GM12878 (cell line): ENCODE measurements at regions not wholly inside any gene's neighbourhood (a gene's known extent, or its start where the extent isn't known, plus 50 kb on each side); places are given as distances from the start of the nearest gene placed in this dataset.

ENCODE experiments used
- ATAC-seq: fragments of 200-7000 bp; cut with Tn5 transposase; 3 replicates; pipeline ENCODE4 v1.9.1; 2020; ENCODE audit warnings: mild to moderate bottlenecking, moderate library complexity
- BruUV-seq: library from RNA; stranded (reverse); fragments of 400-500 nt; replicated peaks from 2 replicates; lab custom pipeline; 2021; lab: Mats Ljungman, UMichigan
- CTCF ChIA-PET: fragments of 300-600 bp; sonication (Branson Sonifier 250); formaldehyde crosslinking; extraction: SDS; loops from one replicate; lab custom pipeline; 2021; ENCODE audit warnings: inconsistent platforms; lab: Yijun Ruan, JAX
- POLR2A ChIA-PET: fragments of 350-600 bp; formaldehyde crosslinking; extraction: SDS; loops from one replicate; lab custom pipeline; 2021; ENCODE audit warnings: inconsistent platforms; lab: Charles Lee
- RAD21 ChIA-PET: fragments of 300-600 bp; sonication (Branson Sonifier 250); formaldehyde crosslinking; loops from one replicate; lab custom pipeline; 2023; ENCODE audit warnings: antibody characterized with exemption; ENCODE audit not compliant: unreplicated experiment; lab: Charles Lee
- SMC1A ChIA-PET: fragments of 300-600 bp; sonication (Branson Sonifier 250); formaldehyde crosslinking; loops from one replicate; lab custom pipeline; 2023; ENCODE audit not compliant: unreplicated experiment, uncharacterized antibody; lab: Charles Lee
- DNase-seq: peaks from one replicate; pipeline ENCODE4 v3.0.0-alpha.2; 2011; ENCODE audit warnings: low read depth, low spot score
- FAIRE-seq: peaks from 3 replicates; lab custom pipeline; 2011; peaks lifted over from hg19 to GRCh38; lab: Jason Lieb, UNC
- H2AFZ ChIP-seq: 2 replicates; pipeline ENCODE4 v1.6.0; 2011; ENCODE audit warnings: low read depth, low read length, control low read depth; ENCODE audit not compliant: control insufficient read depth
- H3K27ac ChIP-seq: 2 replicates; pipeline ENCODE4 v1.5.1; 2011; ENCODE audit warnings: control low read depth; ENCODE audit not compliant: control insufficient read depth, insufficient read depth
- H3K27me3 ChIP-seq, 2 experiments: replicated peaks in 1 of 2; 2 replicates each; pipeline versions ENCODE4 v1.6.0 to v1.6.1; 2011; ENCODE audit warnings: low read length in 1 of 2; ENCODE audit not compliant: control insufficient read depth in 2 of 2, insufficient read depth in 2 of 2
- H3K36me3 ChIP-seq, 2 experiments: 2 replicates each; pipeline ENCODE4 v1.5.1; 2011; ENCODE audit warnings: low read length in 1 of 2; ENCODE audit not compliant: control insufficient read depth in 2 of 2, insufficient read depth in 2 of 2
- H3K4me1 ChIP-seq: 2 replicates; pipeline ENCODE4 v1.6.1; 2011; ENCODE audit warnings: mild to moderate bottlenecking, low read length, moderate library complexity, mixed read lengths; ENCODE audit not compliant: control insufficient read depth, insufficient read depth
- H3K4me2 ChIP-seq: 2 replicates; pipeline ENCODE4 v1.6.0; 2011; ENCODE audit warnings: control low read depth; ENCODE audit not compliant: control insufficient read depth, insufficient read depth
- H3K4me3 ChIP-seq: fragments of 200-600 bp; sonication (generic); 2 replicates; pipeline ENCODE4 v1.5.1; 2016
- H3K79me2 ChIP-seq: 2 replicates; pipeline ENCODE4 v1.6.0; 2011; ENCODE audit warnings: low read length; ENCODE audit not compliant: control insufficient read depth, insufficient read depth
- H3K9ac ChIP-seq: 2 replicates; pipeline ENCODE4 v1.8.0; 2011; ENCODE audit warnings: low read length, control low read depth, mixed read lengths; ENCODE audit not compliant: control insufficient read depth, insufficient read depth
- H3K9me3 ChIP-seq: replicated peaks from 3 replicates; pipeline ENCODE4 v1.5.1; 2011; ENCODE audit warnings: mild to moderate bottlenecking, low read length; ENCODE audit not compliant: control insufficient read depth, insufficient read depth
- H4K20me1 ChIP-seq: 2 replicates; pipeline ENCODE4 v1.6.0; 2011; ENCODE audit not compliant: control insufficient read depth, insufficient read depth
- BCL11A ChIP-seq: IDR thresholded peaks from 2 replicates; pipeline ENCODE4 v1.6.1; 2011; ENCODE audit warnings: low read depth, low read length
- BMI1 ChIP-seq: fragments of 450-650 bp; IDR thresholded peaks from 2 replicates; pipeline ENCODE4 v1.6.1; 2016; ENCODE audit warnings: mild to moderate bottlenecking, moderate library complexity, borderline replicate concordance
- GATAD2B ChIP-seq: fragments of 450-650 bp; conservative IDR thresholded peaks from 2 replicates; pipeline ENCODE4 v1.6.1; 2017; ENCODE audit warnings: low read depth, mild to moderate bottlenecking, moderate library complexity
- NFYA ChIP-seq: IDR thresholded peaks from 2 replicates; pipeline ENCODE4 v1.6.1; 2011; ENCODE audit warnings: low read depth, mild to moderate bottlenecking, low read length, improper control_type of control experiment, borderline replicate concordance
- POLR2AphosphoS5 ChIP-seq: IDR thresholded peaks from 2 replicates; pipeline ENCODE4 v1.6.1; 2011; ENCODE audit warnings: mild to moderate bottlenecking, low read length, inconsistent platforms
- RBBP5 ChIP-seq: fragments of 200-600 bp; sonication (generic); conservative IDR thresholded peaks from 2 replicates; pipeline ENCODE4 v1.6.1; 2016
- STAT1 ChIP-seq: fragments of 450-650 bp; conservative IDR thresholded peaks from 2 replicates; pipeline ENCODE4 v1.6.1; 2014; ENCODE audit warnings: antibody characterized with exemption, mild to moderate bottlenecking
- WGBS: methylation state at CpG from one replicate; pipeline ENCODE4 v1.1.6; 2016; ENCODE audit warnings: low lambda C conversion rate; ENCODE audit not compliant: insufficient replicate concordance, insufficient coverage; ENCODE audit errors: missing lambda C conversion rate; 5-methylcytosine and 5-hydroxymethylcytosine counted together
- in situ Hi-C: fragments of 300-500 bp; cut with MboI; formaldehyde crosslinking; loops from 9 replicates; pipeline ENCODE4 v1.14.3; 2018; ENCODE audit warnings: mixed read lengths
- intact Hi-C: fragments of 100-400 bp; cut with micrococcal nuclease; formaldehyde crosslinking; loops from one replicate; pipeline ENCODE4 v1.14.2; 2022; ENCODE audit not compliant: unreplicated experiment
- TF ChIP-seq, protein P1 (sequence below): fragments of 450-650 bp; IDR thresholded peaks from 2 replicates; pipeline ENCODE4 v1.6.1; 2017; ENCODE audit warnings: mild to moderate bottlenecking, moderate library complexity

GRCh38 chr2:8554296-8554806 is 127.5 kb upstream of the ID2 start:
- Histone ChIP-seq H3K4me3 (no peak overlapping the region), H3K9ac (no peak overlapping the region), H3K36me3 (no peaks in the 10 kb centered on the region), H3K27me3 (no peaks in the 10 kb centered on the region), H3K4me2 (no peak overlapping the region), H2AFZ (no peak overlapping the region), H3K9me3 (peaks cover 12% of the 10 kb centered on the region), H3K4me1 (peaks cover 15% of the 10 kb centered on the region), H3K27ac (no peak overlapping the region), H4K20me1 (no peaks in the 10 kb centered on the region), H3K79me2 (no peaks in the 10 kb centered on the region)
- CTCF ChIA-PET: interaction anchor here (1.8 to 2.4 kb wide), 3 partner anchors 10 to 19 kb away, joined by 5 to 18 read pairs (median 6); no protein-coding TSS in a partner anchor
- ATAC-seq (no peak), DNase-seq (no peak), FAIRE-seq (no peak)
- SMC1A ChIA-PET: interaction anchor here (0.6 to 6.8 kb wide), 8 partner anchors 11 to 133 kb away, joined by 3 to 67 read pairs (median 4); no protein-coding TSS in a partner anchor
- RAD21 ChIA-PET: interaction anchor here (3.1 kb wide), 3 partner anchors 19 to 126 kb away, joined by 8 to 42 read pairs (median 31); partner anchors contain the start of gene ID2
- POLR2A ChIA-PET: interaction anchor here (5.0 kb wide), 1 partner anchor 19 kb away, joined by 58 read pairs; no protein-coding TSS in a partner anchor
- 71% methylated on average over 9 of the region's 9 CpGs for WGBS
- in situ Hi-C loops (no loop called here), intact Hi-C loops (no loop called here)
- no TSS peak for BruUV-seq
- TF ChIP-seq, protein P1, sequence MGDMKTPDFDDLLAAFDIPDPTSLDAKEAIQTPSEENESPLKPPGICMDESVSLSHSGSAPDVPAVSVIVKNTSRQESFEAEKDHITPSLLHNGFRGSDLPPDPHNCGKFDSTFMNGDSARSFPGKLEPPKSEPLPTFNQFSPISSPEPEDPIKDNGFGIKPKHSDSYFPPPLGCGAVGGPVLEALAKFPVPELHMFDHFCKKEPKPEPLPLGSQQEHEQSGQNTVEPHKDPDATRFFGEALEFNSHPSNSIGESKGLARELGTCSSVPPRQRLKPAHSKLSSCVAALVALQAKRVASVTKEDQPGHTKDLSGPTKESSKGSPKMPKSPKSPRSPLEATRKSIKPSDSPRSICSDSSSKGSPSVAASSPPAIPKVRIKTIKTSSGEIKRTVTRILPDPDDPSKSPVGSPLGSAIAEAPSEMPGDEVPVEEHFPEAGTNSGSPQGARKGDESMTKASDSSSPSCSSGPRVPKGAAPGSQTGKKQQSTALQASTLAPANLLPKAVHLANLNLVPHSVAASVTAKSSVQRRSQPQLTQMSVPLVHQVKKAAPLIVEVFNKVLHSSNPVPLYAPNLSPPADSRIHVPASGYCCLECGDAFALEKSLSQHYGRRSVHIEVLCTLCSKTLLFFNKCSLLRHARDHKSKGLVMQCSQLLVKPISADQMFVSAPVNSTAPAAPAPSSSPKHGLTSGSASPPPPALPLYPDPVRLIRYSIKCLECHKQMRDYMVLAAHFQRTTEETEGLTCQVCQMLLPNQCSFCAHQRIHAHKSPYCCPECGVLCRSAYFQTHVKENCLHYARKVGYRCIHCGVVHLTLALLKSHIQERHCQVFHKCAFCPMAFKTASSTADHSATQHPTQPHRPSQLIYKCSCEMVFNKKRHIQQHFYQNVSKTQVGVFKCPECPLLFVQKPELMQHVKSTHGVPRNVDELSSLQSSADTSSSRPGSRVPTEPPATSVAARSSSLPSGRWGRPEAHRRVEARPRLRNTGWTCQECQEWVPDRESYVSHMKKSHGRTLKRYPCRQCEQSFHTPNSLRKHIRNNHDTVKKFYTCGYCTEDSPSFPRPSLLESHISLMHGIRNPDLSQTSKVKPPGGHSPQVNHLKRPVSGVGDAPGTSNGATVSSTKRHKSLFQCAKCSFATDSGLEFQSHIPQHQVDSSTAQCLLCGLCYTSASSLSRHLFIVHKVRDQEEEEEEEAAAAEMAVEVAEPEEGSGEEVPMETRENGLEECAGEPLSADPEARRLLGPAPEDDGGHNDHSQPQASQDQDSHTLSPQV: no peak
- TF ChIP-seq RBBP5 (no peak), POLR2AphosphoS5 (no peak), BCL11A (no peak), STAT1 (no peak), NFYA (no peak), GATAD2B (no peak), BMI1 (no peak)
